ENCODE measurements at regions not wholly inside any gene's neighbourhood (a gene's known extent, or its start where the extent isn't known, plus 50 kb on each side); places are given as distances from the start of the nearest gene placed in this dataset.

- TF ChIP-seq CTCF (IDR thresholded peaks at IDR 0.05), result no peak
- no peak for TF ChIP-seq EZH2phosphoT487 (IDR thresholded peaks at IDR 0.05)
- TF ChIP-seq EZH2 (IDR thresholded peaks at IDR 0.05), result no peak
These were observed 690.7 kb downstream of the ADGRL2 start for GRCh38 chr1:82491301-82492048.
